ENCODE measurements at regions not wholly inside any gene's neighbourhood (a gene's known extent, or its start where the extent isn't known, plus 50 kb on each side); places are given as distances from the start of the nearest gene placed in this dataset.

DNA sequence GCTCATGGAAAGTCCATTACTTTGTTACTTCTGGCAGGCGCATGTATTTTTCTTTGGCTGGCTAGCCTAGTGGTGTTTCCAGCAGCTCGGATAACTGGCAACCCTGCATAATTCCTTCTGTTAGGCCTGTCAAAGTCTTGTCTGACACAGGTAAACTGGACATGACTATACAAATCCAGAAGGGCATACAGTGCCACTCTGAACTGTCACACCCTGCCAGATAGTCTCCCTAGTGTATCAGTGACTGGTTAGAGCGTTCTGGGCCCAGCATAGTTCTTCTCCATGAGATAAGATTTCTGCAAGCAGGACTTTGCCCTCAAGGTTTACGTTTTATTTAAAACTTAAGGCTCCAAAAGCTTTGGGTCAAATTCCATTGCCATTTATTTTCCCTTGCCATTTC, 177.7 kb upstream of the GORAB start:
- TF ChIP-seq, protein P1, sequence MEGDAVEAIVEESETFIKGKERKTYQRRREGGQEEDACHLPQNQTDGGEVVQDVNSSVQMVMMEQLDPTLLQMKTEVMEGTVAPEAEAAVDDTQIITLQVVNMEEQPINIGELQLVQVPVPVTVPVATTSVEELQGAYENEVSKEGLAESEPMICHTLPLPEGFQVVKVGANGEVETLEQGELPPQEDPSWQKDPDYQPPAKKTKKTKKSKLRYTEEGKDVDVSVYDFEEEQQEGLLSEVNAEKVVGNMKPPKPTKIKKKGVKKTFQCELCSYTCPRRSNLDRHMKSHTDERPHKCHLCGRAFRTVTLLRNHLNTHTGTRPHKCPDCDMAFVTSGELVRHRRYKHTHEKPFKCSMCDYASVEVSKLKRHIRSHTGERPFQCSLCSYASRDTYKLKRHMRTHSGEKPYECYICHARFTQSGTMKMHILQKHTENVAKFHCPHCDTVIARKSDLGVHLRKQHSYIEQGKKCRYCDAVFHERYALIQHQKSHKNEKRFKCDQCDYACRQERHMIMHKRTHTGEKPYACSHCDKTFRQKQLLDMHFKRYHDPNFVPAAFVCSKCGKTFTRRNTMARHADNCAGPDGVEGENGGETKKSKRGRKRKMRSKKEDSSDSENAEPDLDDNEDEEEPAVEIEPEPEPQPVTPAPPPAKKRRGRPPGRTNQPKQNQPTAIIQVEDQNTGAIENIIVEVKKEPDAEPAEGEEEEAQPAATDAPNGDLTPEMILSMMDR (IDR thresholded peaks at IDR 0.05) = no peak
- H3K4me1 ChIP-seq = peaks cover 10 to 23% of the 10 kb centered on the region in 2 donors
- H3K27ac ChIP-seq = peak overlapping the region; percentile 34 to 50
- no peaks in the 10 kb centered on the region for H3K27me3 ChIP-seq
- intact Hi-C loops (cut with DNase I) = no loop called here
- no peak overlapping the region for H3K4me3 ChIP-seq
- DNase-seq (ENCODE audit: low spot score in 2 of 2) = no peak
- H3K9me3 ChIP-seq = no peaks in the 10 kb centered on the region
- no peaks in the 10 kb centered on the region for H3K36me3 ChIP-seq

- Histone ChIP-seq H3K27me3 (no peaks in the 10 kb centered on the region), H3K4me3 (no peak overlapping the region), H3K27ac (peak overlapping the region; percentile 34 to 50), H3K9me3 (no peaks in the 10 kb centered on the region), H3K4me1 (peaks cover 10 to 23% of the 10 kb centered on the region in 2 donors), H3K36me3 (no peaks in the 10 kb centered on the region)
- intact Hi-C loops (cut with DNase I) = no loop called here
- no peak for DNase-seq (ENCODE audit: low spot score in 2 of 2)
- TF ChIP-seq, protein P1 (IDR thresholded peaks at IDR 0.05) = no peak
These were observed 177.3 kb upstream of the GORAB start for GRCh38 chr1:170354690-170355089.

GRCh38 chr1:170355267-170355801, 176.6 kb upstream of the GORAB start:
- H3K4me3 ChIP-seq = no peak overlapping the region
- peaks cover 10 to 23% of the 10 kb centered on the region in 2 donors for H3K4me1 ChIP-seq
- TF ChIP-seq, protein P1 (IDR thresholded peaks at IDR 0.05) = no peak
- DNase-seq (ENCODE audit: low spot score in 2 of 2) = no peak
- no peaks in the 10 kb centered on the region for H3K36me3 ChIP-seq
- intact Hi-C loops (cut with DNase I) = no loop called here
- H3K9me3 ChIP-seq = no peaks in the 10 kb centered on the region
- no peaks in the 10 kb centered on the region for H3K27me3 ChIP-seq
- H3K27ac ChIP-seq = no peak overlapping the region

DNA sequence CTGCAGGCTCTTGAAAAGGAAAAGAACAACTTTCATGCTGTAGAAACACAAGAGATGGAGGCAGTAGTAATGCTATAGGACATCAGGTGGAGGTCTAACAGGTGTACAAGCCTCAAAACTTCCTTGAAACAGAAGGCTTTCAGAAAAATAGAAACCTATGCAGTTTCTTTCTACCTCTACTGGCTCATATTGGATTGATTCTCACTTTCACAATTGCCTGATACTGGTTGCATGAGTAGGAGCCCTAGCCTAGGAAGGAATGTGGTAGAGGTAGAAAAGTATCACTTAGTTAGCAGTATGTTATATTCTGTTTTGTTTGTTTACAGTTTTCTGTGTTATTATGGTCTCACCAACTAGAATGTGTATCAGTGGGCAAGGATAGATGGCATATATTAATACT, 175.4 kb upstream of the GORAB start:
- no peak for DNase-seq (ENCODE audit: low spot score in 2 of 2)
- TF ChIP-seq, protein P1 (IDR thresholded peaks at IDR 0.05) = no peak
- Histone ChIP-seq H3K9me3 (no peaks in the 10 kb centered on the region), H3K27me3 (no peaks in the 10 kb centered on the region), H3K4me3 (no peak overlapping the region), H3K4me1 (peaks cover 4 to 18% of the 10 kb centered on the region in 2 donors), H3K27ac (no peak overlapping the region), H3K36me3 (no peaks in the 10 kb centered on the region)
- intact Hi-C loops (cut with DNase I) = no loop called here

GRCh38 chr1:170357750-170358149, 174.2 kb upstream of the GORAB start:
- Histone ChIP-seq H3K27ac (no peak overlapping the region), H3K36me3 (no peaks in the 10 kb centered on the region), H3K4me3 (no peak overlapping the region), H3K4me1 (peaks cover 4 to 17% of the 10 kb centered on the region in 2 donors), H3K9me3 (no peaks in the 10 kb centered on the region), H3K27me3 (no peaks in the 10 kb centered on the region)
- TF ChIP-seq, protein P1 (IDR thresholded peaks at IDR 0.05) = no peak
- no peak for DNase-seq (ENCODE audit: low spot score in 2 of 2)
- intact Hi-C loops (cut with DNase I) = no loop called here

DNA sequence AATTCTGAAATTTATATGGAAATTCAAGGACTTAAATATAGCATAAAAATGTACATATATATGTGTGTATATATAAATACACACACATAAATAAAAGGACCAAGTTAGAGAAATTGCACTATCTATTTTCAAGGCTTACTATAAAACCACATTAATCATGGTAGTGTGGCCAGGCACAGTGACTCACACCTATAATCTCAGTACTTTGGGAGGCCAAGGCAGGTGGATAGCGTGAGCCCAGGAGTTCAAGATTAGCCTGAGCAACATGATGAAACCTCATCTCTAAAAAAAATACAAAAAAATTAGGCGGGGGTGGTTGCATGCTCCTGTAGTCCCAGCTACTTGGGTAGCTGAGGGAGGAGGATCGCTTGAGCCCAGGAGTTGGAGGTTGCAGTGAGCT, 171.4 kb upstream of the GORAB start:
- TF ChIP-seq, protein P1 (IDR thresholded peaks at IDR 0.05) = no peak
- intact Hi-C loops (cut with DNase I) = no loop called here

More for the DNA sequence above, 171.4 kb upstream of the GORAB start:
- Histone ChIP-seq H3K4me1 (no peaks in the 10 kb centered on the region), H3K4me3 (no peak overlapping the region), H3K9me3 (no peaks in the 10 kb centered on the region), H3K27me3 (no peaks in the 10 kb centered on the region), H3K36me3 (no peaks in the 10 kb centered on the region), H3K27ac (no peak overlapping the region)
- DNase-seq (ENCODE audit: low spot score in 2 of 2) = no peak

Data from ascending aorta (tissue), 2 donors.